Dedifferentiated amniotic fluid mesenchymal stem cell (primary cell): ENCODE measurements at regions not wholly inside any gene's neighbourhood (a gene's known extent, or its start where the extent isn't known, plus 50 kb on each side); places are given as distances from the start of the nearest gene placed in this dataset.
A peak's percentile ranks its signal among the peaks of the same experiment; 100 is the strongest.

Source experiments
- DNase-seq: peaks from one replicate; pipeline ENCODE4 v3.0.0-alpha.2; 2016; ENCODE audit errors: extremely low spot score

- DNase-seq: no peak
Measured at GRCh38 chr5:57842364-57843058, 359.9 kb upstream of the ACTBL2 start.

- DNase-seq: peak; percentile 86
Measured at GRCh38 chr5:57841676-57842363, 359.2 kb upstream of the ACTBL2 start.

GRCh38 chr5:57839437-57840079, 356.9 kb upstream of the ACTBL2 start:
- no peak for DNase-seq

- DNase-seq: no peak
Measured at GRCh38 chr5:57839025-57839424, 356.4 kb upstream of the ACTBL2 start.

GRCh38 chr5:57836921-57837320, 354.3 kb upstream of the ACTBL2 start:
- DNase-seq: no peak

GRCh38 chr5:57836331-57836730, 353.7 kb upstream of the ACTBL2 start:
- no peak for DNase-seq

- DNase-seq: no peak
Measured at GRCh38 chr5:57834829-57835608, 352.4 kb upstream of the ACTBL2 start.

GRCh38 chr5:57833489-57833888, 350.9 kb upstream of the ACTBL2 start:
- no peak for DNase-seq

GRCh38 chr5:57832875-57833274, 350.3 kb upstream of the ACTBL2 start:
- DNase-seq: no peak

- no peak for DNase-seq
Measured at GRCh38 chr5:57831932-57832331, 349.3 kb upstream of the ACTBL2 start.

GRCh38 chr5:57831090-57831489, 348.5 kb upstream of the ACTBL2 start:
- no peak for DNase-seq

GRCh38 chr5:57828221-57828620, 345.6 kb upstream of the ACTBL2 start:
- peak; percentile 52 for DNase-seq

- DNase-seq: peak; percentile 84
Measured at GRCh38 chr5:57825031-57825686, 342.5 kb upstream of the ACTBL2 start.

- DNase-seq: no peak
Measured at GRCh38 chr5:57824623-57825022, 342.0 kb upstream of the ACTBL2 start.

GRCh38 chr5:57824047-57824446, 341.4 kb upstream of the ACTBL2 start:
- peak; percentile 41 for DNase-seq

- no peak for DNase-seq
Measured at GRCh38 chr5:57822651-57823050, 340.0 kb upstream of the ACTBL2 start.

GRCh38 chr5:57818397-57818796, 335.8 kb upstream of the ACTBL2 start:
- DNase-seq: no peak

GRCh38 chr5:57817924-57818323, 335.3 kb upstream of the ACTBL2 start:
- no peak for DNase-seq

GRCh38 chr5:57817001-57817453, 334.4 kb upstream of the ACTBL2 start:
- DNase-seq: no peak

GRCh38 chr5:57816108-57816507, 333.5 kb upstream of the ACTBL2 start:
- peak; percentile 91 for DNase-seq

GRCh38 chr5:57805732-57806131, 323.1 kb upstream of the ACTBL2 start:
- DNase-seq: no peak

- no peak for DNase-seq
Measured at GRCh38 chr5:57805170-57805569, 322.6 kb upstream of the ACTBL2 start.
